ENCODE measurements at regions not wholly inside any gene's neighbourhood (a gene's known extent, or its start where the extent isn't known, plus 50 kb on each side); places are given as distances from the start of the nearest gene placed in this dataset.

GRCh38 chr4:138561276-138561880 lies 319.2 kb upstream of the SLC7A11 start:
- Mint-ChIP-seq H3K9me3 (no peaks in the 10 kb centered on the region), H3K27me3 (no peaks in the 10 kb centered on the region), H3K4me1 (ENCODE audit: low read depth) (no peaks in the 10 kb centered on the region), H3K27ac (no peak overlapping the region), H3K36me3 (ENCODE audit: low read depth) (no peaks in the 10 kb centered on the region), H3K4me3 (no peak overlapping the region)
- peaks cover 0 to 17% of the 10 kb centered on the region in 2 experiments for H3K9me3 ChIP-seq (ENCODE audit: control insufficient read depth in 1 of 2, insufficient read depth in 1 of 2, low read length in 2 of 2)
- no peak overlapping the region for H3K4me3 ChIP-seq (ENCODE audit: low read length)
- intact Hi-C loops (cut with DNase I, micrococcal nuclease): no loop called here
- no peak for TF ChIP-seq CTCF (IDR thresholded peaks at IDR 0.05)
- H3K27ac ChIP-seq (ENCODE audit: low read depth in 1 of 2, low read length in 2 of 2): no peak overlapping the region
- no peaks in the 10 kb centered on the region for H3K4me1 ChIP-seq (ENCODE audit: insufficient read depth, low read length)
- POLR2A ChIA-PET: no interaction called here
- CTCF ChIA-PET: no interaction called here
- DNase-seq (no peak), ATAC-seq (ENCODE audit: poor library complexity) (no peak)
- no peaks in the 10 kb centered on the region for H3K36me3 ChIP-seq (ENCODE audit: insufficient read depth, low read length)
- H3K27me3 ChIP-seq (ENCODE audit: control insufficient read depth in 1 of 2, insufficient read depth in 2 of 2, low read length in 2 of 2): no peaks in the 10 kb centered on the region

GRCh38 chr4:138560448-138560847 lies 318.3 kb upstream of the SLC7A11 start:
- Histone ChIP-seq H3K4me3 (ENCODE audit: low read length) (no peak overlapping the region), H3K36me3 (ENCODE audit: insufficient read depth, low read length) (no peaks in the 10 kb centered on the region), H3K27ac (ENCODE audit: low read depth in 1 of 2, low read length in 2 of 2) (no peak overlapping the region), H3K4me1 (ENCODE audit: insufficient read depth, low read length) (no peaks in the 10 kb centered on the region), H3K27me3 (ENCODE audit: control insufficient read depth in 1 of 2, insufficient read depth in 2 of 2, low read length in 2 of 2) (no peaks in the 10 kb centered on the region), H3K9me3 (ENCODE audit: control insufficient read depth in 1 of 2, insufficient read depth in 1 of 2, low read length in 2 of 2) (peaks cover 0 to 17% of the 10 kb centered on the region in 2 experiments)
- TF ChIP-seq CTCF (IDR thresholded peaks at IDR 0.05): no peak
- no peaks in the 10 kb centered on the region for H3K36me3 Mint-ChIP-seq (ENCODE audit: low read depth)
- ChIA-PET CTCF (interaction anchor here (0.6 kb wide), 1 partner anchor 535 kb away, joined by 3 read pairs; no protein-coding TSS in a partner anchor), POLR2A (no interaction called here)
- H3K9me3 Mint-ChIP-seq: no peaks in the 10 kb centered on the region
- intact Hi-C loops (cut with DNase I, micrococcal nuclease): no loop called here
- H3K4me1 Mint-ChIP-seq (ENCODE audit: low read depth): no peaks in the 10 kb centered on the region
- ATAC-seq (ENCODE audit: poor library complexity) (no peak), DNase-seq (no peak)
- H3K4me3 Mint-ChIP-seq: no peak overlapping the region
- H3K27ac Mint-ChIP-seq: no peak overlapping the region
- no peaks in the 10 kb centered on the region for H3K27me3 Mint-ChIP-seq

- POLR2A ChIA-PET: no interaction called here
- ATAC-seq (ENCODE audit: poor library complexity) (no peak), DNase-seq (no peak)
- Mint-ChIP-seq H3K9me3 (no peaks in the 10 kb centered on the region), H3K27ac (no peak overlapping the region), H3K27me3 (no peaks in the 10 kb centered on the region), H3K4me1 (ENCODE audit: low read depth) (no peaks in the 10 kb centered on the region), H3K4me3 (no peak overlapping the region), H3K36me3 (ENCODE audit: low read depth) (no peaks in the 10 kb centered on the region)
- H3K9me3 ChIP-seq (ENCODE audit: control insufficient read depth in 1 of 2, insufficient read depth in 1 of 2, low read length in 2 of 2): peaks cover 0 to 17% of the 10 kb centered on the region in 2 experiments
- no peak overlapping the region for H3K27ac ChIP-seq (ENCODE audit: low read depth in 1 of 2, low read length in 2 of 2)
- intact Hi-C loops (cut with DNase I, micrococcal nuclease): no loop called here
- no peak for TF ChIP-seq CTCF (IDR thresholded peaks at IDR 0.05)
- H3K4me1 ChIP-seq (ENCODE audit: insufficient read depth, low read length): no peaks in the 10 kb centered on the region
- H3K27me3 ChIP-seq (ENCODE audit: control insufficient read depth in 1 of 2, insufficient read depth in 2 of 2, low read length in 2 of 2): no peaks in the 10 kb centered on the region
- CTCF ChIA-PET: no interaction called here
- H3K4me3 ChIP-seq (ENCODE audit: low read length): no peak overlapping the region
- H3K36me3 ChIP-seq (ENCODE audit: insufficient read depth, low read length): no peaks in the 10 kb centered on the region
Observed at GRCh38 chr4:138558886-138559285, 316.7 kb upstream of the SLC7A11 start.

Data from CD4-positive, alpha-beta T cell (primary cell).